Skeletal muscle cell (primary cell): ENCODE measurements at regions not wholly inside any gene's neighbourhood (a gene's known extent, or its start where the extent isn't known, plus 50 kb on each side); places are given as distances from the start of the nearest gene placed in this dataset.

Experiments
- DNase-seq: peaks from one replicate; pipeline ENCODE4 v3.0.0-alpha.2; 2010; ENCODE audit warnings: low read depth
- H3K4me3 ChIP-seq: 2 replicates; pipeline ENCODE4 v1.5.1; 2011; ENCODE audit warnings: low read depth, mild to moderate bottlenecking, control low read depth, low read length, moderate library complexity

DNA sequence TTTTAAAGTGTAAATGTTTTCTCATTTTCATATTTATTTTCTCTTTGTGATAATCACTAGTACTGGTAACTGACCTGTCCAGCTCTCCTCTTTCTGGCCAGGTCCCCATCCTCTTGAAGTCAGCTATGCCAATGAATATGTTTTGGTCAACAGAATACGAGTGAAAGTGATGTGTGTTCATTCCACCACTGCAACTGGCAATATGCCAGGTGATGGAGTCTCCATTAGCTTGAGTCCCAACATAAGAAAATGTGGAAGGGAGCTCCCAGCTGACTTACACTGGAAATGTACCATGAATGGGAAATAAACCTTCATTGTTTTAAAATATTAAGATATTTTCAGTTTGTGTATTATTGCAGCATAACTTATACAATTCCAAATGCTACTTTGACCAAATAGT is 75.8 kb downstream of the CCDC34 start:
- H3K4me3 ChIP-seq = no peak overlapping the region
- DNase-seq = no peak

DNA sequence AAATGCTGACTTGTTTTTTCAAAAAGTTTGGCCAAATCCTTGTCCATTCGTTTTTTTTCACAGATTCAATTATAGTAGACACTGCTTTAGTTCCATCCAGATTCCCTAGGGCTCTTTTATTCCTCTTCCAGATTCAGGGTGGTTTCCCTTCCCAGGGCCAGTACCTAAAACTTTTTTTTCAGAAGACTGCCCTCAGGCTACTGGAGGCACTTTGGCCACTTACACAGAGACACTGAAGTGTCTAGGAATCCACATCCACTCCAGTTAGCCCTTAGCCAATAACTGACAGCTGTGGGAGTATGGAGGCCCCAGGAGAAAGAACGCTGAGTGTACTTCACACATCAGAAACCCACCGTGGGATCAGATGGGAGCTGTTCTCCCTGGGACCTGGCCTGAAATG is 77.3 kb downstream of the CCDC34 start:
- H3K4me3 ChIP-seq = no peak overlapping the region
- no peak for DNase-seq

GRCh38 chr11:27282806-27283205 is 80.2 kb downstream of the CCDC34 start:
- DNase-seq = no peak
- H3K4me3 ChIP-seq = no peak overlapping the region

DNA sequence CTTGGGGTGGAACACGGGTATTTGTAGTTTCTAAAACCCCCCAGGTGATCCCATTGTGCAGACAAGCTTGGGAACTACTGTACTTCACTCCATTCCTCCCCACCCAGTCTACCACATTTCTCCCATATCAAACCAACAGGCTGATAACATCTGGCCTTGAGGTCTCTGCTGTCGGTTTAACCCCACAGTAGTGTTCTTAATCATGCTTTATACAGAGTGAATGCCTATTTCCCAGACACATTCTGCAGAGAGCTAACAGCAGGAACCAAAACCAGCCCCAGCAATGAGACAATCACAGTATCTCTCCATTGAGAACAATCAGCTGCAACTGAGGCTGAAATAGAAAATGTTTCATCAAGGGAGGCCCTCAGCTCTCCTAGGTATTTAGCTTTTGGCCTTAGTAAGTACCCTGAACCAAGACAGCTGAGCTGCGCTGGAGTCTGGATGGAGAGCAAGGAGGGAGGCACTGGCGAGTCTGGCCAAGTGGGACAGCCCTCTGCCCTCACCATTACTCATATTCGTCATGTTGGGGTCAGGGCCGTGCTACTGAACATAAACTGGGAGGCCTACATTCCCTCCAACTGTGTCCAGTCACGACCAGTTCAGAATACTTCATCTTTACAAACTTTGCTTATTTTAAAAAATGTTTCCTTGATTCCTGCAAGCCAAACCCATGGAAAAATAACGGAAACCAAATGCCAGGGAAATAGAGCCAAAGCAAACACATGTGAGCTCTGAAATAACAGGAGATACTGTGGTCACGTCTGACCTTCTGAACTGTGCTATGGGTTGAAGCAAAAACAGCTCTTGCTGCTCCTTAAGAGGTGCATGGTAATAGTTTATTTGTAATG is 81.0 kb downstream of the CCDC34 start:
- DNase-seq = peak; percentile 94

DNA sequence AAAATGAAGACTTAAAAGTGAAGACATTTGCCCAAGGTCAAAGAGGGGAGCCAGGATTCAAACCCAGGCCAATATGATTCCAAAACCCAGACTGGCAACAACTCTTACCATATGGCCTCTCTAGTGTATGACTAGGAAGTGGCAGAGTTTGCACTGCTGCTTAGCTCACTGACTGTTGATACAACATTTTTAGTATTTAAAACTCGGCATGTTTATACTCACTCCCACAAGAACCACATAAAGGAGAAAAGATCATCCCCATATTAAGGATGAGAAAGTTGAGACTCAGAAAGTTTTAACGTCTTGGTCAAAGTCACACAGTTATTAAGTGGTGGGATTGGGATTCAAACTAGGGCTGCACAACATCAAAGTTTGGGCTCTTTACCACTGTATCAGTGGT is 81.7 kb downstream of the CCDC34 start:
- DNase-seq = no peak
- H3K4me3 ChIP-seq = no peak overlapping the region

More for the DNA sequence above, 81.0 kb downstream of the CCDC34 start:
- no peak overlapping the region for H3K4me3 ChIP-seq

- no peak overlapping the region for H3K4me3 ChIP-seq
- DNase-seq = no peak
These were observed 82.9 kb downstream of the CCDC34 start for GRCh38 chr11:27280140-27280539.

DNA sequence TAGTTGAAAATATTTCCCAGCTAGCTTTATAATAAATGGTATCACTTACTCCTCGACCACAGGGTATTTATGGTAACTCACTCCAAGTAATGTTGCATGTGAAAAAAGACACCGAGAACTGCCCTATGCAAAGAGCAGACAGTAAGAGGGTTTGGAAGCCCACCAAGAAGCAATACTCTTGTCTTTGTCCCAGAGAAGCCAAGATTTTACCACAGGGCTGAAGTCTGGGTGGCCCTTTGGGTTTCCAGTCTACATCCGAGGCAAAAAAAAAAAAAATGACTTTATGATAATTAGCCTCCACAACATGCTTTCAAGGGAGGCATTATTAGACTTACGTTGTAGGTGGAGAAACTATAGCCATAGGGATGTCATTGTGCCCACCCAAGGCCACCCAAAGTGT is 83.6 kb downstream of the CCDC34 start:
- no peak overlapping the region for H3K4me3 ChIP-seq
- DNase-seq = no peak

DNA sequence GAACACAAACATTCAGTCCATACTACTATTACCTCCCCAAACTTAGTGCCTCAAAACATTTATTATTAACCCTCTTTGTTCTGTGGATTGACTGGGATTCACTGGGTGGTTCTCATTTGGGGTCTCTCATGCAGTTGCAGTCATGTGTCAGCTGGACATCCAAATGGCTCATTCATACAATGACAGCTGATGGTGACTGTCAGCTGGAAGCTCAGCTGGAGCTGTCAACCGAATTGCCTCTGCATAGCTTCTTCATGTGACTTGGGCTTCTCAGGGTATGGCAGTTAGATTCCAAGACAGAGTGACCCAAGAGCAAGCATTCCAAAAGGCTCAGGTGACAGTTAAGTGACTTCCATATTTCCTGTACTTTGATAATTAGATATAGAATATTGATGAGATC is 85.2 kb downstream of the CCDC34 start:
- no peak for DNase-seq

DNA sequence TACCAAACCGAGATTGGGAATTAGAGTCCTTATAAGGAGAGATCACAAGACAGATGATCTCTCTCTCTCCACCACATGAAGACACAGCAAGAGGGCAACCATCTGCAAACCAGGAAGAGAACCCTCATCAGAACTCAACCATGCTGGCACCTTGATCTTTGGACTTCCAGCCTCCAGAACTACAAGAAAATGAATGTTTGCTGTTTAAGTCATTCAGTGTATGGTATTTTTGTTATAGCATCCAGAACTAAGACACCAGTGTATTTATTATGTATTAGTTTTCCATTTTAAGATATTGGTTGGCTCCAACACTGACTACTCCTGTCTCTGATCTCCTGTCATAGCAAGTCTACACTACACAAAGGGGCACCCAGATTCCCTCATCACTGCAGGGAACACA is 86.9 kb downstream of the CCDC34 start:
- no peak for DNase-seq
- H3K4me3 ChIP-seq = no peak overlapping the region

More for the DNA sequence above, 85.2 kb downstream of the CCDC34 start:
- H3K4me3 ChIP-seq = no peak overlapping the region

GRCh38 chr11:27274854-27275395 is 88.1 kb downstream of the CCDC34 start:
- H3K4me3 ChIP-seq = no peak overlapping the region
- no peak for DNase-seq

DNA sequence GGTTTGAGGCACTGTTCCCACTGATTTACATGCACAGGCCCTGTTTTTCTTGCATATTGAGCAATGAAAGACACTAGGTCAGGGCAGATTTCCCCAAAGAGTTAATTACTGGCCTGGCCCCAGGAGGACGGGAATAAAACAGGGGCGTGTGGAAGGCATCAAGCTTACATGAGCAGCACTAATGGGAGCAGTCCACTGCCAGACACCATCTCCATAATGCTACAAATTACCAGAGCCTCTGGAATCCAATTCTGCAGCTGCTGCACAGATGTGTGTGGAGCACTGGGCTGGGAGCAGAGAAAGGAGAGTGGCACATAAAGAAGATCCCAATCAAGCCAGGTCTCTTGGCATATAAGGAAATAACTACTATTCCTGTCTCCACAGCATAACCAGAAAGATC is 96.9 kb downstream of the CCDC34 start:
- no peak overlapping the region for H3K4me3 ChIP-seq
- DNase-seq = no peak

DNA sequence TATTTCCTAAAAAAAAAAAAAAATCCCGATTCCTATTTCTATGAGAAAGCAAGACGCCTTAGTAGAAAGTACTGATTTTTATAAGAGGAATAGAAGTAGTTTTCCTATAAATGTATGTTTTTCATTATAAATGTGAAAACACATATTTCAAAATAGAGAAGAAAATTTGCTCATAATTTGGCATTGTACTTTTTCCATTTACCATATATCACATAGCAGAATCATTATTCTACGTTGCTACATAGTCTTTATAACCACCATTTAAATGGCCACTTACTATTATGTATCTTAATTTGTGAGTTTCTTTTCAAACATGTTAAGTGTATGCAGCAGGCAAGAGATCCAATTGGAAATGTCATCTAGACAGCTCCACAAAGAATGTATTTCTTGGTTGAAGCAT is 99.0 kb downstream of the CCDC34 start:
- DNase-seq = no peak
- no peak overlapping the region for H3K4me3 ChIP-seq

DNA sequence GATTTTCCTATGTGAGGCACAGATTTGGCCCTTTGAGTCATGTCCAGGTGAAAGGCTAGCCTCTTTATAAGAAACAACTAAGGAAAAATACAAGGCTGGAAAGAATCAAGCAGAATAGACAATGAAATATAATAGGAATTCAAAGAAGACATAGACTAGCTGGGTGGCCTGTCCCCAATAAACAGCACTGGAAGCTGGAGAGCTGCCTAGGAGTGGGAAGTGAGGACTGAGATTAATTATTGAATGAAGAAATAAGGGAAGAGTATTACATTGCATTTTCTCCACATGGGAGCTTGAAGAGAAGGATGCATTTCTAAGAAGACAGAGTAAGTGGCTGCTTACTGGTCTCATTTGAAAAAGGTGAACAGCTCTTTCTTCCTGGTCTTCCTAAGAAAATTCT is 100.0 kb downstream of the CCDC34 start:
- H3K4me3 ChIP-seq = no peak overlapping the region
- DNase-seq = no peak

GRCh38 chr11:27255447-27255828 is 107.6 kb downstream of the CCDC34 start:
- peak; percentile 70 for DNase-seq
- no peak overlapping the region for H3K4me3 ChIP-seq

GRCh38 chr11:27254744-27255446 is 108.1 kb downstream of the CCDC34 start:
- DNase-seq = no peak
- H3K4me3 ChIP-seq = no peak overlapping the region

DNA sequence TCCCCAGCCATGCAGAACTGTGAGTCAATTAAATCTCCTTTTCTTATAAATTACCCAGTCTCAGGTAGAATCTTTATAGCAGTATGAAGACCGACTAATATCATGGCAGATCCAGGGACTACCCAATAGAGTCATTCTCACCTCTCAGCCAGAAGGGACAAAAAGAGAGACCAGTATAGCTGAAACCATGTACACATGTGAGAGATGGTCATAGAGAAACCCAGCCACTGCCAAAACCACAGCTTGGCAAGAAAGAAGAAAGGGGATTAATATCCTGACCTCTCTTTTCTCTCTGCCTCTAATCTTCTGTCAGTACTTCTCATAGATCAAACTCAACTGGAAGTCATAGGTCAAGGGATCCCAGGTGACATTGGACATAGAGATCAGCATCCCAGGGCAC is 109.8 kb downstream of the CCDC34 start:
- no peak overlapping the region for H3K4me3 ChIP-seq
- DNase-seq = no peak

DNA sequence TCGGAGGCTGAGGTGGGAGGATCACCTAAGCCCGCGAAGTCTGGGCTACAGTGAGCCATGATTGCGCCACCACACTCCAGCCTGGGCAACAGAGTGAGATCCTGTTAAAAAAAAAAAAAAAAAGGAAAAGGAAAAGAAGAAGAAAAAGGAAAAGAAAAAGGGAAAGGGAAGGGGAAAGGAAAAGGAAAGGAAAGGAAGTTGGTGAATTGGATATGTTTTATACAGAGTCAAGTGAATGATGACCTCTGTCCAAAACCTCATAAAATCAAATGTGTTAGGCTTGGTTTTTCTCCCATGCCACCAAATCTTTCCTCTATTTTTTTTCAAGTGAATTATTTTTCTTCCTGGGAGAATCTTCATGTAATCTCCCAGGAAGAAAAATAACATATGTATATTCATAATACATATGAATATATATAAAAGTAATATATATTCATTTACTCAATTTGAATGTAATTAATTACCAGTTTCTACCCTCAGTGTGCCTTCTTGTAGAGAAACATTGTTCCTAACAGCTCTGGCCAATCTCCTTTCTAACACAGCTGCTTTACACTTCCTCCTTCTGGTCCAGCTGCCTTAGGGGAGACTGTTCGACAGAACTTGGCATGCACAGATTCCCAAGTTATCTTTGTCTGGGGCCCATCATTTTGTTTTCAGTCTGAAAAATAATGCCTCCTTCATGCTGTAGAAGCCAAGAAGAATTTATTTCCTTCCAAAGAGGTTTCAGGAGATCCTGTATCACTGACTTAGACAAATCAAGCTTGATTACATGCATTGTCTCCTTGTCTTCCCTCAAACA is 111.9 kb downstream of the CCDC34 start:
- no peak overlapping the region for H3K4me3 ChIP-seq
- DNase-seq = no peak

GRCh38 chr11:27248576-27249509 is 114.2 kb downstream of the CCDC34 start:
- DNase-seq = no peak
- no peak overlapping the region for H3K4me3 ChIP-seq

- no peak for DNase-seq
- H3K4me3 ChIP-seq = no peak overlapping the region
These were observed 115.4 kb downstream of the CCDC34 start for GRCh38 chr11:27247660-27248059.
